ENCODE measurements at regions not wholly inside any gene's neighbourhood (a gene's known extent, or its start where the extent isn't known, plus 50 kb on each side); places are given as distances from the start of the nearest gene placed in this dataset.

- no peak for TF ChIP-seq POLR2AphosphoS5 (IDR thresholded peaks at IDR 0.05; ENCODE audit: low read depth, low read length)
- no peak for TF ChIP-seq POLR2A (IDR thresholded peaks at IDR 0.05; ENCODE audit: low read depth, low read length)
- TF ChIP-seq TAF1 (IDR thresholded peaks at IDR 0.05; ENCODE audit: low read depth, low read length), result no peak
- no peak for TF ChIP-seq SPI1 (IDR thresholded peaks at IDR 0.05; ENCODE audit: low read depth, low read length)
- TF ChIP-seq PAX5 (IDR thresholded peaks at IDR 0.05; ENCODE audit: insufficient read depth, low read length, severe bottlenecking), result no peak
These were observed 1189.0 kb upstream of the FLRT2 start for GRCh38 chr14:84340938-84341337.

Data from GM12891 (cell line).